NCI-H1436 (cell line): ENCODE measurements at regions not wholly inside any gene's neighbourhood (a gene's known extent, or its start where the extent isn't known, plus 50 kb on each side); places are given as distances from the start of the nearest gene placed in this dataset.

Experiments
- DNase-seq: peaks from one replicate; lab custom pipeline; 2025; lab: John Stamatoyannopoulos, UW

DNA sequence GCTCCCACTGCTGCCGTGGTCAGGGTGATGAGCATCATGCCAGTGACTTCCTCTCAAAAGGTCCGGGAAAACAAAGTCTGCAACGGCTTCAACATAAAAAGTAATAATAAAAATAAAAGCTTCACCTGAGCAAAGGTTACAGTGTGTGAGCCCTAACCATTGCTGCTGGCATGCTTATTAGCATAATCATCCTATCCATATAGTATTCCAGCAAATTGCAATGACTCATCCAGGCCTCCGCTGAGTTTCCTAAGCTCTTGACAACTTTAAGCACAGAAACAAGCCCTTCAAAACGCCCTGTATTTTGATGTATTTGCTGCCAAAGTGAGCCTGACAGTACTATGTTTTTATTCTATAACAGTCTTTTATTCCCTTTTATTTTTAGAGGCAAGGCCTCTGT is 100.5 kb downstream of the AASDH start:
- DNase-seq = no peak

DNA sequence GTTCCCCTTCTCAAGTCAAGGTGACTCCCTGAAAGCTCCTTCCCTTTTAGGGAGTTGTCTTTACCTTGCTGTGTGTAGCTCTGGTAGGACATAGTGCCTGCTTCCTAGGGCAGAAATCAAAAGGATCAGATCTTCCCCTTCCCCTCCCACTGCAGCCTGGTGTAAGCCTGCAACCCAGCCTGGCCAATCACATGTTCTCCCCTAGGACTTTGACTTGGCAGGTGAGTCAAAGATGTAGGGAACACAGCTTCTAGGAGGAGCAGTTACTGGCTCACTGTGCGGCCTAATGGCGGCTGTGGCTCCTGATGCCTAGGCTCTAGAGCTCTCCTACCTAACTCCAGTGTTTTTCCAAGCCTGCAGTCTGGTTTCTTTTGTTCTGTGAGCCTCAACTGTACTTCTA is 103.9 kb downstream of the AASDH start:
- no peak for DNase-seq

DNA sequence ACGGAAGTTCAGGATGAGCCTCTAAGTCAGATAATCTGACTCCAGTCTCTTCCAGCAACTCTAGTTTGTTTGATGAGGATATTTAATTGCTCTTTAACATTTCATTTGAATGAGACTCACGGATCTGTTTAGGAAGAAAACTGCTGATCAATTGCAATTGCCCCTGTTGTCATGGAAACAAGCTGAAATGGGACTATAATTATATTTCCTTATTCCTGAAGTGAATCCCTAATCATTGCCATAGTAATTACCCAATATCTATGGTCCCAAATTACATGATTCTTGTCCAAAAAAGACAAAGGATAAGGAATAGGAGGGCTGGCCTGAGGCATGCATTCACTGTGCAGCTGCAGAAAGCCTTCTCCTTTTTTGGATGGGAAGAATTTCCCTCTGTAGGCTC is 105.3 kb downstream of the AASDH start:
- DNase-seq = no peak

DNA sequence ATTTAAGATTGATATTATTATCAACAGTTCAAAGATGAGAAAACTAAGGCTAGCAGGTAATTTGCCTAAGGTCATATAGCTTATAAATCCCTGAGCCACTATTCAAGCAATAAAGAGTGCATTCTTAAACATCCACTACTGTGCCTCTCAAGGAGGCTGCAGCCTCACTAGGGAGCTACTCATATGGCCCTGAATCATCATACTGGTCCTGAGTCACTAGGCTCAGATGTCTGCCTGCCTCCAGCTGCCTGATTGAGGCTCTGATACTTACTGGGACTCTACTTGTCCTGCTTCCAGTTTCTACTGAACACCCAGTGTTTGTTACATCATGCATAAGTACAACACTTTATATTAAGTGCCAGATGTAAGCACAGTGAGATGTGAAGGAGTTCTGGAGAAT is 110.7 kb downstream of the AASDH start:
- DNase-seq = no peak

DNA sequence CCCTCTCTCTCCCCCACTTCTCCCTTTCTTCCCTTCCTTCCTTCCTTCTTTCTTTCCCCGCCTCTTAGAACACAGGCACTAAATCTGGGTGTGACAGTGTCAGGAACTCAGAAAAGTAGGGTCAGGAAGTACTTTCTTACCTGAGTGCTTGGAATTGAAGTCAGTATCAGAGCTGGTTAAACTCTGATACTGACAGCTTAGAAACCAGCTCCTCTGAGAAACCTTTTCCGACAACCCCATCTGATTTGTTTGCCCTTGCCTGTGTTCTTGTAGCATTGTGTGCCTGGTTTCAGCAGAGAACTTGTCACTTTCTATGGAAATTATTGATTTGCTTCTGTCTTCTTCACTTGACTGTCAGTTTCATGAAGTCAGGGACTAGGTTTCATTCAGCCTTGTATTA is 113.9 kb downstream of the AASDH start:
- DNase-seq = no peak

DNA sequence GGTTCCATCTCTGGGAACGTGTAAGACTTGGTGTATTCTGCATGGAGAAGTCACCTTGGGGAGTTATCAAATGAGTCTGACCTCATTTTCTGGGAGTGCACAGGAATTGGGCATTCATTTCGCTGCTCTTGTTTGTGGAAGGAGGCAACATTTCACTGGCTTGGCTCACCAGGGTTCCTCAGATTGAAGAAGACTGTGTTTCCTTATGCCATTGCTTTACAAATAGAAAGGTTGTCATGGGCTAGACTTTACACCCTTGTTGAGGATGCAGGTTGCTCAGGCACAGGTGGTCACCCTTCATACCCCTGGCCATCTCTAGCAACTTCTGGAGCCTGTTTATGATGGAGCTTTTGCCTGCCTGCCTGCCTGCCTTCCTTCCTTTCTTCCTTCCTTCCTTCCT is 114.4 kb downstream of the AASDH start:
- no peak for DNase-seq

DNA sequence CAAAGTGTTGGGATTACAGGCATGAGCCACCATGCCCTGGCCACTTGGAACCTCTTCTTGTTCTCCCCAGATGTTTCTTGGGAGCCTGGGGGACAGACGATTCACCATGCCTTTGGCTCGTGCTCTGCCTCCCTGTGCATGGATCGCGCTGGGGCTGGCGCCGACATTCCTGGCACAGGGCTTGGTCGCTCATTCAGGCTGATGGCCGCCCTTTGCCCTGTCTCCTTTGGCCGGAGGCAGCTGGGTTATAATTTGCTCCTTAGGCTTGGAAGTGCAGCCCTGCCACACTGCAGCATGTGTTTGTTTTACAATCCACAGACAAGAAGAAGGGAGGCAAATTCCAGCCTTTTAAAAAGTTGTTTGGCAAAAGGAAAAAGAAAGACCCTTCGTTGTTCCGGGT is 115.3 kb downstream of the AASDH start:
- no peak for DNase-seq

DNA sequence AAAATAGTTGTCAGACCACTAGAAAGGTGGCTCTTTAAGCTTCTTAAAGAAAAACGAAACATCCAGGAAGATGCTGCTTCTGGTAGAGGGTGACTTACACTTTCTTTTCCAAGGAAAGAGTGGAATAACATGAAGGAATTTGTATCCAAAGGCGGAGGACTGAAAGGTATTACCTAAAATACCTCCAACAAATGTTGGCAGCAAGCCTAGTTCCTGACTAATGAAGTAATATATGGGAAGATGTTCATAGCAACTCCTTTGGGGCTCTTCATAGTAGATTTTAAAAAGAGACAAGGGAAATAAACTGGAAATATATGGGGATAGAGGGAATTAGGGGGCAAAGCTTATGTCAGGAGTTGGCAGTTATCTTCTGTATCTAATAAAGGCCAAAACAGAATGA is 116.2 kb downstream of the AASDH start:
- DNase-seq = no peak

DNA sequence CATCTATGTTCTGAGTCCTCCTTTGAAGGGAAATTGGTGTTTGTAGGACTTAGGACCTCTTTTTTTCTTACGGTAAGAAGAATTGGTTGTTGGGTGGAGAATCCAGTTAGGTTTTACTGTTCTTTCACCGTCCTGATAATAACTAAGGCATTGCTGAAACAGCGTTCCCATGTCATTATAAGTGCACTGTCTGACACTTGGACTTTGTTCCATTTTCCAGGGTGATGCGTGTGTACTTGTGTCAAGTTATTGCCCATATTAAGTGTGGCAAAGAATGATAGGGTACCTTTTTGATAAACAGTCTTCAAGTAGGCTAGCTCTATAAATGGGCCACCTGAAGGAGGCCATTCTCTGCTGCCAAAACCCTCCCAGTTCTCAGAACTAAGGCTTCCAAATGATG is 119.7 kb downstream of the AASDH start:
- no peak for DNase-seq

DNA sequence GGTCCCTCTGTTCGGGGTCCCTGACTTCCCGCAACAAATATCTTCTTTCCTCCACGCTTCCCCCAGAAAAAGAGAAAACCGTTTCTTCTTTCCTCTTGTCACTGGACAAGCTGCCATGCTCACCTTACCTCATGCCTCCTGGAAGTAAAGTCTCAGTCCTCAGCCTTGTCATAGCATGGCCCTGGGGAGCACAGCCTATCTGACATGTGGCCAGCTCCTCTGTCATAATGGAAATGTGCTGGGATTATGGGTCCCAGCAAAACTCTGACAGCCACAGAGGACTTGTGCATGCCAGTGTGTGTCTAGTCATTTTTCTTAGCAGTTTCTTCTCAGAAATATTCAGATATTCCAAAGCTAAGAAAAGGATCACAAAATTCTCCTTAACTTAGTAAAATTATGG is 122.4 kb downstream of the AASDH start:
- DNase-seq = no peak

DNA sequence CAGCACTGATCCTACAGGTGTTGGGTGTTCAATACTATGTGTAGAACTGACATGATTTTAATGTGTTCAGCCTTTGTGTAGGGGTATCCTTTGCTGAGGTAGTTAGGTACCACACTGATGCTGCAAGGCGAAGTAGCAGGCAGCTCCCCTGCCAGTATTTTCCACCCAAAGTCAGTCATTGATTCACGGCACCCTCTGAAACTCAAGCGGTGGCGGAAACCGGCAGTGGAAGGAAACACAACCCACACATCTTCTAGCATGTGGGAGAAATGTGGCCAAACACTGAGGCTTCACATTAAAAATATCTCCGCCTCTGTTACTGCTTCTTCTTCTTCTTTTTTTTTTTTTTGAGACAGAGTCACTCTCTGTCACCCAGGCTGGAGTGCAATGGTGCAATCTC is 126.3 kb downstream of the AASDH start:
- no peak for DNase-seq

DNA sequence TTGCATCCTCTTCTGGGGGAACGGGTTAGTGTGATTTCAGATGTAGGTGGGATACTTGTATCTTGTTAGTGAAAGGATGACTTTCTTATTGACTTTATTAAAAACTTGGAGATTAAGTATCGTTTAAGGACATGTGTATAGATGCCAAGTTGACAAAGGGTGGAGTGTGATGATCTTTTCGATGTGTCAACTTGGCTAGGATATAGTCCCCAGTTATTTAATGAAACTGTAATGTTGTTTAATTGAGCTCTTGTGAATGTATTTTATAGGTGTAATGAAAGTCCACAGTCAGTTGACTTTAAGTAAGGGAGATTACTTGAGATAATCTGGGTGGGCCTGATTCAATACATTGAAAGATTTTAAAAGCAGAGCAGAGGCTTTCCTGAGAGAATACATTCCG is 127.0 kb downstream of the AASDH start:
- DNase-seq = no peak

DNA sequence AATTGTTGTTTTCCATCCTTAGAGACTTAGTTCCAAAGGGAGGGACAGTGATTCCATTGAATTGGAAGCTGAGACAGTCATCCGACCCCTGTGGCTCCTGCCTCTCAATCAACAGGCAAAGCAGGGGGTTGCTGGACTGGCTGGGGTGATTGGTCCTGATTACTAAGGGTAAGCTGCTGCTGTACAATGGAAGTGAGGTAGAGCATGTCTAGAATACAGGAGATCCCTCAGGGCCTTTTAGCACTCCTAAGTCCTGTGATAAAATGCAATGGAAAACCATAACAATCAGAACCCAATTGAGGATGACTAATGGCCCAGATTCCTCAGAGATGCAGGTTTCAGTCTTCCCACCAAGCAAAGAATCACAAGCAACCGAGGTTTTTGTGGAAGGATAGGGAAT is 127.6 kb downstream of the AASDH start:
- no peak for DNase-seq

DNA sequence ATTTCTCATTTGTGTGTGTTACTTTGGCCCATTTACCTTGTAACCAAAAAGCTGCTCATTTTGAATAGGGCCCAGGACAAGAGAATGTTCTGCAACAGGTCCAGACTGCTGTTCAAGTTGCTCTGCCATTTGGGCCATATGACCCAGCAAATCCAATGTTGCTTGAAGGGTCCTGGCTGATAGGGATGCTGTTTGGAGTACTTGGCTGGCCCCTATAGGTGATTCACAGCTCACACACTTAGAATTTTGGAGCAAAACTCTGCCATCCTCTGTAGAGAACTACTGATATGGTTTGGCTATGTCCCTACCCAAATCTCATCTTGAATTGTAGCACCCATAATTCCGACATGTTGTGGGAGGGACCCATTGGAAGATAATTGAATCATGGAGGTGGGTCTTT is 131.5 kb downstream of the AASDH start:
- DNase-seq = no peak

DNA sequence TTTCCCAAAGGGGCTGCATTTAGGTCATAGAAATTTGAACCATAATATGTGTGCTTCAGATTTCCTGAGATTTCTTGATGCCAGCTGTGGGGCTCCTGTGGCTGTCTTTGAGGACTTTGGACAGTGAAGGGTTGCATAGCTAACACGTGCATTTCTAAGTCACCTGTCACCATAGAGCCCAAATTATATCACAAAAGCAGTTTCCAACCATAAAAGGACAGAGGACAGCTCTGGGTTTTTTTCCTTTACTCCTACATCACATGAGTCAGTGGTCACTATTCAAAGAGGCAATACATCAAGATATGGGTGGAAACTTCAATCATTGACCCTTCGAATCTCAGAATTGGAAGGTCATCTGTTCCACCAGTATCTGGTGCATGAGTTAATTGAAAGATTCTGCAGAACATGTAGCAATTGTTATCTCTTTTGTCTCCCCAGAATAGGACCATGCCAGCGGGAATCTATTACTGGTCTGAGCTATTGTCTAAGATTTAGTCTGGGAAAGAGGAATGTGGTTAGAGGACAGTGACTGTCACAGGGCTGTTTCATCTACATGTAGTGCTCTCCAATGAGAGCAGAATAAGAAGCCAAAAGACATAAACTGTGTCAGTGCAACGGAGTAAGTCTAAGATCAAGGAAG is 133.5 kb downstream of the AASDH start:
- DNase-seq = no peak

DNA sequence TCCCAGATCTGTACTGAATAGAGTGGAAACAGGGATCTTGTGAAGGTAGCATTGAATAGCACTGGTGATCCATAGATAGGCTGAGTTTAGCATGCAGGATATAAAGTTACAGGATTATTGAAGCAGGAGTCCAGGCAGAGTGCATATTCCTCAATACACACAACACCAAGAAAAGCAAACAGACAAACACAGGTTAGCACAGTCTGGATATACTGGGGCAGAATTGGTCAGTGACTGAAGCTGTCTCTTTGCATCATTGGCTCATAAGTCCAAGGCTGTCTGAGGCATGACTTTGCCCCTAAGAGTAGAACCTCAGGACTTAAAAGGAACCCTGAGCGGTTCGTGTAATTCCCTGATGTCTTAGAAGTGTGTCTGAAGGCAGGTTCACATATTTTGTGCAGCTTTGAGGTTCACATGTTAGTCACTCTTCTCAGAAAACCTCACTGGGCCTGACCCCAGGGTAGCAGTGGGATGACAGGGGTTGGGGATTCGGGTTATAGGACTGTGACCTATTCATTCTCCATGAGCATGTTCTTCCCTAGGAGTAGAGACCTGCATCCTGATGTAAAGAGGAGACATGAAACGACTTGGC is 134.6 kb downstream of the AASDH start:
- no peak for DNase-seq

DNA sequence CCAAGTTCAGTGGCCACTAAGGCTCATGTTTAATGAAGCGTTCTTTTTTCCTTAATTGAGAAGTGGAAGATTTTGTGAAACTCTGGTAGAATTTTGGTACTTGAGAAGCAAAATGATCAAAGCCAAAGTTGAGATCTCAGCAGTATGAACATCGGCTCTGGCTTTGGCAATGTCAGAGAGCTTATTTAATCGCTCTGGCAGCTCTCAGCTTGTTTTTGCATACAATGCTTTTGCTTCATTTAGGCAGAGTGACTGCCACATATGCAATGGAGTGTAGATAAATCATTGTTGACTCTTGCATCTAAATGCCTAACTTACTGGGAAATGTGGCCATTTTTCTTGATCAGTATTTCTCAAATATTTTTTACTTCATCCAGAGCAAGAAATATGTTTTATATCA is 135.7 kb downstream of the AASDH start:
- no peak for DNase-seq

DNA sequence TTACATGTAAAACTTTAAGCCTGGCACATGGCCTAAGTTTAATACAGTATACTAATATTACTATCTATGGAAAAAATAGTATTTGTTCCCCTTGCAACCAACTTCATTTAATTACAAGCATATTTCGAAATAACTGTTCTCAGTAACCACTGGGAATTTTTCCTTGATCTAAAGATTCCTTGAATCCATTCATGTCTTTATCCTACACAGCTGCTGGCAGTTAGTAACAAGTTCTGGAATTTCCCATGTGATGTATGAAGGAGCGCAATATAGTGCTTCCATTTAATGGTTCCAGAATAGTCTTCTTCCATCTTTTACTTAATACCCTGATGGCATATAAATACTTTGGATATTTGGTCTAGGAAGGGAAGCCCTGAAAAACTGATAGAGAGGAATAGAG is 136.5 kb downstream of the AASDH start:
- no peak for DNase-seq

DNA sequence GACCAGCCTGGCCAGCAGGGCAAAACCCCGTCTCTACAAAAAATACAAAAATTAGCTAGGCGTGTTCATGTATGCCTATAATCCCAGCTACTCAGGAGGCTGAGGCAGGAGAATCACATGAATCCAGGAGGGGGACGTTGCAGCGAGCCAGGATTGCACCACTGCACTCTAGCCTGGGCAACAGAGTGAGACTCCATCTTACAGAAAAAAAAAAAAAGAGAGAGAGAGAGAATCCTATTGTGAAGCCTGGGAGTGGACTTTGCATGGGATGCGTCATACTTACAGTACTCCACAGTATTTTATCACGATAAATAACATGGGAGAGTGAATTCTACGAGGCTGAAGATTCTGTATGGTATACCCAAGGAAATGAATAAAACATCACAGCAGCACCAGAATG is 139.6 kb downstream of the AASDH start:
- no peak for DNase-seq

DNA sequence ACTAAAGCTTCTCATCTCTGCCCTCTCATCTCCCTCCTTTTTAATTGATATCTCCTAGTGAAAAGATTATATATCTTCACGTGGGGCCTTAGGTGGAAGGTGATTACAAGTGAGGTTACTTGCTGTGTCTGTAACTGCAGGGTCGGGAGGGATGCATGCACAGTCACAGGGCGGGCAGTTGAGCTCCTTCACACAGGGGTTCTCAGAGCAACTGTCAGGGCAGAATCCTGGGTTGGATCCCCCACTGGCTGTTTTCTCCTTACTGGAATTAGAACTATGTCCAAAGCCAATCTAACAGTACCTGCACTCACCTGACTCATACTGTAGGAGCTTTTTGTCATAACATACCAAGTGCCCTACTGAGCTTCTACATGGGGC is 141.1 kb downstream of the AASDH start:
- no peak for DNase-seq

DNA sequence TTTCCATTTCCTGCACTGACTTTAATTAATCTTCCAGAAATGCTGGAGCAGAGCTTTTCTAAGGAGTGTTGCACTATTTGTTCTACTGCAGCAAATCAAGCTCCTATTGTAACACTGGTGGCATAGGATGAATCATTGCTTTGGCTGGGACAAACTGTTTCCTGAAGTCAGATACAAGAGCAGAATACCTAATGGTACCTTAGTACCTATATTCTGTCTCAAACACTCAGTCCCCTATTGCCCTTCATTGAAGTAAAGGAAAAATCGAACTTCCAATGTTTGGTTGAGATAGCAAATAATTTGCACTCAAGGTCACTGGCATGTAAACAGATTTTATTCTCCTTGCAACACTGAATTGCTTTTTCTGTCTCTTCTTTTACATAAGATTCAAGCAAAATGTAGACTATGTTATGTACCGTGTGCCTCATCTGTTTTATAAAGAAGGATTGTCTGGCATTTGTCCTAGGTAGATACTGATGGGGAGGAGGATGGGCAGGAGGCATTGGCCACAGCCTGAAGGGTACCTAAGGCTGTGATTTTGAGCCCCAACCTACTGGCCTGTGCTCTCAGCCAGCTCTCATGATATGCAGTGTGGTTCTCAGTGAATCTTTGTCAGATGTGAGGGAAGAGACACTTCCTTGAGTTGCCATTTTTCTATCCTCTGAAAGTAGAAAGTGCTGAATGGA is 141.6 kb downstream of the AASDH start:
- no peak for DNase-seq

DNA sequence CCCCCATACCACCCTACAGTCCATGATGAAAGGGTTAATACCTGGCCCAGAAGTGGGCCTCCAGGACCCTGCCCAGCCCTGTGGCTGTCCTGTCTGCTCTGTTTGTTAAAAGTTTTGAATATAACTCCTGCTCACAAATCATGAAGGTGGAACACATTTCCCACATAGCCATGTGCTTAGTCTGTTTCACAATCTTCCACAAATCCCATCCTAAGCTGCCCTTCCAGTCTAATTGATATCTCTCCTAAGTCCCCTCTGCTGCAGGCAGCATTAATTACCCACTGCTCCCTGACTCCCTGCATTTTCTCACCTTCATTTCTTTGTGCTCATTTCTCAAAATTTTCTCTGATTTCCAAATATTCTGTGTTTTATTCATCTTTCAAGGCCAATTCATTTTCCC is 142.6 kb downstream of the AASDH start:
- DNase-seq = no peak

DNA sequence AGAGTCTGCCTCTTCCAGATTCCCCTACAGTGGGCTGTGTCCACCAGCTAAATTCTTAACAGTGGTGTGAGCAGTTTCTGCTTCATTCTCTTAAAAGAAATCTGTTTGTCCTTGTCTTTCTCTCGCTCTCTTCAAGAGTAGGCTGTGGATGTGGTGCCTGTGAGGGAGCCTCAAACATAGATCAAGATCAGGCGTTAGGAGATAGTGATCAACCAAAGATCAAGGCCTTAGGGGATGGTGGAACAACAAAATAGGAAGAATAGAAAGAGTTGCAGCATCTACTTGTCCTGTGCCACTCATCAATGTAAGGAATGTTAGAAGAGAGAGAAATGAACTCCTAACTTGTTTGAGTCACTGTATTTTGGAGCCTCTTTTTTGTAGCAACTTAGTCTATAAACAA is 144.2 kb downstream of the AASDH start:
- DNase-seq = no peak

DNA sequence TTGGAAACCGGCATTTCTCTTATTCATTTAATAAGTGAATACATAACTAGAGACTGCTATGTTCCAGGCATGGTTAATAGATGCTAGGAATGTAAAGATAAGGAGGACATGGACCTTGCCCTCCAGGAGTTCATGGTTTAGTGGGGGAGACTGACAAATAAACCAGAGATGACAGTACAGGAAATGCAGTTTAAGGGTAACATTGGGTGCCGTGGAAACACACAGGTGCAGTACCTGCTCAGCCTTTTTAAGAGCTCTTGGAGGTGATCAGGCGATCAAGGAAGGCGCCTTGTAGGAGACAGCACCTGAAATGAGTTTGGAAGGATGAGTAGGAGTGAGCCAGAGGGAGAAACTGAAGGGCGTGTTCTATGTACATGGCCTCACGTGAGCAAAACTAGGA is 145.8 kb downstream of the AASDH start:
- DNase-seq = no peak
